OCI-LY3 (cell line): ENCODE measurements at regions not wholly inside any gene's neighbourhood (a gene's known extent, or its start where the extent isn't known, plus 50 kb on each side); places are given as distances from the start of the nearest gene placed in this dataset.

Experiments used
- CTCF ChIP-seq: fragments of 200-600, 300-600 bp; sonication (generic); IDR thresholded peaks from 2 replicates; pipeline ENCODE4 v1.5.1; 2014; ENCODE audit warnings: antibody characterized with exemption, low read length, low read depth
- EZH2phosphoT487 ChIP-seq: fragments of 200-600 bp; shearing (Covaris generic); IDR thresholded peaks from 2 replicates; pipeline ENCODE4 v1.6.1; 2018; ENCODE audit warnings: antibody characterized with exemption, mixed run types, low read depth

GRCh38 chr5:108459769-108460168 lies 77.9 kb upstream of the FBXL17 start:
- TF ChIP-seq CTCF (no peak), EZH2phosphoT487 (no peak)
